GM18517 (cell line): ENCODE measurements at regions not wholly inside any gene's neighbourhood (a gene's known extent, or its start where the extent isn't known, plus 50 kb on each side); places are given as distances from the start of the nearest gene placed in this dataset.
"Not testable (repeated sequence)": the region's sequence is repeated elsewhere in the genome, so short reads cannot be mapped to it uniquely, and the experiment has no call there.

Source experiments
- ATAC-seq: cut with Tn5 transposase; IDR thresholded peaks from one replicate; pipeline ENCODE4 v1.9.1; 2021; ENCODE audit warnings: mild to moderate bottlenecking, moderate library complexity; ENCODE audit not compliant: unreplicated experiment

GRCh38 chr13:33547035-33547434, 261.5 kb upstream of the STARD13 start:
- no peak for ATAC-seq

DNA sequence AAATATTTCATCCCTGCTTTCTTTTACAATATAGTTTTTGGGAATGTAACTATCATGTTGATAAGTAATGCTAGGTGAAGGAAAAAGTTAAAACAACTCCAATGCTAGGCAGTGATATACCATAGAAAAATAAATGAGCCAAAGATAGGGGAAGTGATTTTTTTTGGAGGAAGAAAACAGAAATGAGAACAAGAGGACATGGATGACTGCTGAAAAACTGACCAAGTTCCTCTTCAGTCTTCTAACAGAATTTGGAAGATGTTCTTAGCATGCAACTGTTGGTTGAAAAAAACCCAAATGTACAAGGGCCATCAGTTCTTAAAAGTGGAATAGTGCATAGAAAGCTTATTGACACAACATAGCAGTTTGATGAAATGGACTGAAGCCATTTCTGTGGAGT, 262.5 kb upstream of the STARD13 start:
- ATAC-seq = no peak

- no peak for ATAC-seq
These were observed 264.7 kb upstream of the STARD13 start for GRCh38 chr13:33550276-33550675.

- ATAC-seq = no peak
These were observed 265.3 kb upstream of the STARD13 start for GRCh38 chr13:33550885-33551284.

GRCh38 chr13:33554919-33555791, 262.8 kb upstream of the RFC3 start:
- peak; percentile 94 for ATAC-seq

GRCh38 chr13:33556828-33557227, 261.1 kb upstream of the RFC3 start:
- no peak for ATAC-seq

GRCh38 chr13:33560726-33561125, 257.2 kb upstream of the RFC3 start:
- no peak for ATAC-seq

GRCh38 chr13:33561627-33562026, 256.3 kb upstream of the RFC3 start:
- no peak for ATAC-seq

DNA sequence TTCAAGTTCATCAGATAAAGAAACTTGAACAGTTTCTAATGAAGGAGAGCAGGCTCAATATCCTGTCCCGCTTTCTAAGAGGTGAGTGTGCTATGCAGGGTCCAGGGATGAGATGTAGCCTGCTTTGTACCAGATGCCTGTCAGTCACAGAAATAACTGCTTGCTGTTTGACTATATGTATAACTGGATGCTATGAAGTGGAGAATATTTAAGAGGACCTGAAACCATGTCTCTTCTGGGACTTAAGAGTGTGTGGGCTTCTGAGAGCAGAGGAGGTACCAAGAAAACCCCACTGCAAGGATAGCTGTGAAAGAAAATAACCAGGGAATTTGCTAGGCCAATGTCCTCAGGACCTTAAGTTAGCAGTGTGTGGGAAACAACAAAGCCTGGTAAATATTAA, 246.3 kb upstream of the RFC3 start:
- ATAC-seq = no peak

GRCh38 chr13:33572322-33572721, 245.6 kb upstream of the RFC3 start:
- not testable (repeated sequence) for ATAC-seq

DNA sequence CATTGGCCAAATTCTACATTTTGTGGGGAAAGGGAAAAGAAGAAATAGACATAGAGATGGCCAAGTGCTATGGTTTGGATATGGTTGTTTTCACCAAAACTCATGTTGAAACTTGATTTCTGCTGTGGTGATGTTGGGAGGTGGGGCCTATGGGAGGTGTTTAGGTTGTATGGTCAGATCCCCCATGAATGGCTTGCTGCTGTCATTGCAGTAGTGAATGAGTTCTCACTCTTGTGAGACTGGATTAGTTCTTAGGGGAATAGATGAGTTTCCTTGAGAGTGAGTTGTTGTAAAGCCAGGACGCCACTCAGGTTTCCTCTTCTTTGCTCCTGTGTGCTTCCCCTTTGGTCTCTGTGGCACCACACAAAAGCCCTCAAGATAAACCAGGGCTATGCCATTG, 242.6 kb upstream of the RFC3 start:
- no peak for ATAC-seq

GRCh38 chr13:33577007-33577406, 240.9 kb upstream of the RFC3 start:
- no peak for ATAC-seq

DNA sequence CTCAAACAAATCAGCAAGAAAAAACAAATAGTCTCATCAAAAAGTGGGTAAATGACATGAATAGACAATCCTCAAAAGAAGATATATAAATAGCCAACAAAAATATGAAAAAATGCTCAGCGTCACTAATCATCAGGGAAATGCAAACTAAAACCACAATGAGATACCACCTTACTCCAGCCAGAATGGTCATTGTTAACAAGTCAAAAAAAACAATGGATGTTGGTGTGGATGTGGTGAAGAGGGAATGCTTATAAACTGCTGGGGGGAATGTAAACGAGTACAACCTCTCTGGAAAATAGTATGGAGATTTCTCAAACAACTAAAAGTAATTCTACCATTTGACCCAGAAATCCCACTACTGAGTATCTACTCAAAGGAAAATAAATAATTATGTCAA, 239.2 kb upstream of the RFC3 start:
- no peak for ATAC-seq

DNA sequence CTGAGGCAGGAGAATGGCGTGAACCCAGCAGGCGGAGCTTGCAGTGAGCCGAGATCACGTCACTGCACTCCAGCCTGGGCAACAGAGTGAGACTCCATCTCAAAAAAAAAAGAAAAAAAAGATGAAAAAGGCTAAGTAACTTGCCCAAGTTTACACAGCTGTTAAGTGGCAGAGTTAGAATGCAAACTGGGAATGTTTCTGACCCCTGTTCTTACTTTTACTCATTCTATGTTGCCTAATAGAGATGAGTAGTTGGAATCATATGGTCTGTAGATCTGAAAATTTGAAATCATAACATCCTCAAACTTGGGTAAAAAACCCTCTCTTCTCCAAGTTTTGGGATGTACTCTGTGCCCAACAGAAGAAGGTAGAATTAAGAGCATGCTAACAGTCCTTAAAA, 235.8 kb upstream of the RFC3 start:
- ATAC-seq = no peak

- ATAC-seq = no peak
These were observed 234.6 kb upstream of the RFC3 start for GRCh38 chr13:33583398-33583797.

DNA sequence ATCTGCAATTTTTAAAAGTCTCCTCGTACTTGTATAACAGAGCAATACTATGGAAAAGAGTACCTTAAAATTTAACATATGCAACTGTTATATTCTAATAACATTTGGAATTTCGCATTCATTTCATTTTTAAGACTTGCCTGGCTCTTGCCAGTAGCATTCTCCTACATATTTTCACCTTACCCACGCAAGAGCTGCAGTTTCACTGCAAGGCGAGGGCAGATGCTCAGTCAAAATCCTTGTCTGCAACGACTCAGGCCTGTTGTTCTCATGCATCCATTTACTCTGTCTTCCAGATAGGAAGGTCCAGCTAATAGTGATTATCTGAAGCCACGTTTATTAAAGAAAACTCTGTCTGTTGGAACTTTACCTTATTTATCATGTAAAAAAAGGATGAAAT, 227.0 kb upstream of the RFC3 start:
- no peak for ATAC-seq

- ATAC-seq = no peak
These were observed 211.3 kb upstream of the RFC3 start for GRCh38 chr13:33606692-33607091.

- no peak for ATAC-seq
These were observed 207.4 kb upstream of the RFC3 start for GRCh38 chr13:33610438-33611120.

DNA sequence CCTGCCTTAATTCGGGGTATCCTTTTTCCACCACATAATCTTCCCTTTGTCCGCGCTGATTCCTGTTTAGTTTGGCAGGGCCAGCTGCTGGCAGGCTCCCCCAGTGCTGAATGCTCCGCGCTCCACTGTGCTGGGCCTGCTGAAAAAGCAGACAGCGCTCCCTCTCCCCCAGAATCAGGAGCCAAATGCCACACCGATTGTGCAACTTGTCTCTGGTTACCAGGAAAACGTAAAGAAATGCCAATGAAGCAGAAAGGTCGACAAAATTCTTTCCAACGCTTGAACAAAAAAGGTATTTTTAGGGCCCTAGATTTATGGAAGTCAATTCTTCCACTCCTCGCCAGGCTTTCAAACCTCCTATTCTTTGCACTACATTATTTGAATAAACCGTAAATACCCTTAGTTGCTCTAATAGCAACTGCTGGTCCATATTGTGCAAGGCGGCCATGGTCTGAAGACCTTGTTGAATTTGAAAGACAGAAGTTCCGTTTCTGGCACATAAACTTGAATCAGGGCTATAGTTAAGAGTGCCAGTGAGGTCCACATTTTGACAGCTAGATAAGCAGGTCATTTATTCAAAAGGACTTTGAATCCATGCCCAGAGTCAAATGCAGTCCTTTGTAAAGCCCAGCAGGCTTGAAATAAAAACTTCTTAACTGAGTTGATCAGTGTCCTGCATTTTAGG, 206.7 kb upstream of the RFC3 start:
- no peak for ATAC-seq

- peak; percentile 67 for ATAC-seq
These were observed 205.0 kb upstream of the RFC3 start for GRCh38 chr13:33612641-33613638.

GRCh38 chr13:33615436-33615835, 202.5 kb upstream of the RFC3 start:
- ATAC-seq = no peak
